GM21423 (cell line): ENCODE measurements at regions not wholly inside any gene's neighbourhood (a gene's known extent, or its start where the extent isn't known, plus 50 kb on each side); places are given as distances from the start of the nearest gene placed in this dataset.

Source experiments
- ATAC-seq: cut with Tn5 transposase; IDR thresholded peaks from one replicate; pipeline ENCODE4 v1.9.1; 2021; ENCODE audit warnings: mild to moderate bottlenecking, moderate library complexity; ENCODE audit not compliant: unreplicated experiment

DNA sequence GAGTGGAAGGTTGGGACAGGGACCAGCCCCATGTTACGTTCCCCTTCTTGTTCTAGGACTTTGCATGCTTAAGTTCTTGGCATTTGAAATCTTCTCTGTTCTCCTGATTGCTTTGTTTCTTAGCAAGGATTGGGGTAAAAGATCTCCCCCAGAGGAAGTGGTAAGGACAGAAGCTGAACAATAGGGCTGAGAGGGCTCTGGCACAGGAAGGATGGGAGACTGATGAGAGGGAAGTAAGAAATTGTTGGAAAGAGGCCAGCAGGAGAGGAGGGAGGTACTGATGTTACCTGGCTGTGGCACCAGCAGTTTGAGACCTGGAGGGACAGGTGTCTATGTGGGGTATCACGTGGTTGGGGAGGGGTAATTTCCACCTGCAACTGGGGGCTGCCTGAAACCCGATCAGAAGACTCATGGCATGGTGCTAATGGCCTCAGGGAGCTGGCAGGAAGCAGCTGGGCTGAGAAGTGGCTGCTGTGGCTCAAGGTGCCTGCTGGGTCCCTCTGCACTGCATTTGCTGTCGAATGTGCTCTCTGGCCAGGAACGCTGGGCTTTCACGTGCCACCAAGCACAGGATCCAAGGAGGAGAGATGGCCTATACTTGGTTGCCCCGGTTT, 108.4 kb downstream of the LSM3 start:
- no peak for ATAC-seq

DNA sequence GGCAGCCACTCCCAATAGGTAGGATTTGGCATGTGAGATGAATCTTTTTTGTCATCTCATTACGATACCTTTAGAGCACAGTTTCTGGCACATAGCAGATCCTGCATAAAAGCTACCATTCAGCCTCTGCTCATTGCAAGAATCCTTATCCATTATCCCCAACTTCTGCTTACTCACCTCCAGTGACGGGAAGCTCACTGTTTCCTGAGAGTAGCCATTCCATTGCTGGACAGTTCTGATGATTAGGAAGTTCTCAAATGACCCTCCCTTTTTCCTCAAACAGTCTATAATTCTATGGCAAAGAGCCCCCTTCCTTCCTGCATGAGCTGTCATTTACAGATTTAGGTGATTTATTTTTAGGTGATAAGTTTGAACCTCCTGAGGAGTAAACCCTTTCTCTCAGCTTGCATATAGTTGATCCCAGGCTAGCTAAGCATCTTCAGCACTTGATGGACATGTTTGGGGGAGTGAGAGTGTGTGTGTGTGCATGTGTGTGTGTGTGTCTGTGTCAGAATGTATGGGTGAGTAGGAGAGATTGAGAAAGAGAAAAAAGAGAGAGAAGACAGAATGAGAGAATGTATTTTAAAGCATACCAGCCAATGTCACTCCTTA, 109.7 kb downstream of the LSM3 start:
- no peak for ATAC-seq

DNA sequence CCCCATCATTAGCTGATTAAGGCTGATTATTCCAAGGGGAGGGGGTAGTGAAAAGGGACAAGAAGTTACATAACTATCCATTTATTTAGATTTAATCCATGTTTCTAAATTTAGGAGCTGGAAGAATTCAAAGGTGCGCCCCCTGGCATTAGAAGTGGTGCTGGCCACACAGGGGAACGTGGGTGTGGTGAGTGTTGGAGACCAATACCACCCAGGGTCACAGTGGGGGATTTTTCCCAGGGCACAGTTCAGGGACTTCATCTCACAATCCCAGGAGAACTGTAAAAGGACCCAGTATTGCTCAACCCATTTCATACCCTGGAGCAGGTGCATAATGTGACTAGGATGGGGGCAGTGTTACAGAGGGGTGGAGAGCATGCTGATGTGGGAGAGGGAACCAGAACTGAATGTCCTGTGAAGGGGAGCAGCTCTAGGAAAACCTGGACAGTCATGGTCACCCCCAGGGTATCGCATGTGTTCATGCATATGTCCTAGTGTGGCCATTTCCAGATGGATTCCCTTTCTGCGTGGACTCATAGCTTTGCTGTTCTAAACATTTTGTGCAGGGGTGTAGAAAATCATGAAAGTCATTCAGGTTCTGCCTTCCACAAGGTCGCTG, 110.3 kb downstream of the LSM3 start:
- no peak for ATAC-seq

DNA sequence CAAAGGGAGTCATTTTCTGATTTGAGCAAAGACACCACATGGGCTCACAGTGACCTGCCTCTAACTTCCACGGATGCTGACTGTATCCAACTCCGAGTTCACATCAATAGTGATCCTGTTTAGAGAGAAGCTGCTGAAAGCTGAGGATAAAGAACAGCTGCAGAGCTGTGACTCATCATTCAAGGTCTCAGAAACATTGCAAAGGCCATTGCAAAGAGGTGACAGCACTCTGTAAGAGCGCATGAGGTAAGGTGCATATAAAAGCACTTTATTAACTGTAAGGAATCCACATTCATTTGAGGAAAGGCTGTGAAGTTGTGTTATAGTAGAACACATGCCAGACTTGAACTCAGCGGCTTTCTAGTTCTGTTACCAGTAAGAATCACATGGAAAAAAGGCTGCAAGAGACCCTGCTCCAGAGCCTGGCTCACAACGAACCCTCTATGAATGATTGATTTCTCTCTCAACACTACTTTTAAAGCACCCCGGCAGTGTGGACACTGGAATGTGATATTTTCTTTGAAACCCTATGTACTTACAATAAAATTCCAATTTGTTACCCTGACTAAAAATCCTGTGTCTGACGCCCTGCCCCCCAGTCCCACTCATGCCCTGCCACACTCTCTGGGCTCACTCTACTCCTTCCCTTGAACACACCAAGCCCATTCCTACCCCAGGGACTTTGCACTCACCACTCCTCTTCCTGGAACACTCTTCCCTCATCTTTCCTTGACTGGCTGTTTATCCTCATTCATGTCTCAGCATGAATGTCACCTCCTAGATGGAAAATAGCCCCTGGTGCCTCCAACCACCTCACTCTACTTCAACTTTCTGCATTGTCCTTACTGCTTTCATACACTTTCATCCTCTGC, 111.2 kb downstream of the LSM3 start:
- ATAC-seq = no peak

DNA sequence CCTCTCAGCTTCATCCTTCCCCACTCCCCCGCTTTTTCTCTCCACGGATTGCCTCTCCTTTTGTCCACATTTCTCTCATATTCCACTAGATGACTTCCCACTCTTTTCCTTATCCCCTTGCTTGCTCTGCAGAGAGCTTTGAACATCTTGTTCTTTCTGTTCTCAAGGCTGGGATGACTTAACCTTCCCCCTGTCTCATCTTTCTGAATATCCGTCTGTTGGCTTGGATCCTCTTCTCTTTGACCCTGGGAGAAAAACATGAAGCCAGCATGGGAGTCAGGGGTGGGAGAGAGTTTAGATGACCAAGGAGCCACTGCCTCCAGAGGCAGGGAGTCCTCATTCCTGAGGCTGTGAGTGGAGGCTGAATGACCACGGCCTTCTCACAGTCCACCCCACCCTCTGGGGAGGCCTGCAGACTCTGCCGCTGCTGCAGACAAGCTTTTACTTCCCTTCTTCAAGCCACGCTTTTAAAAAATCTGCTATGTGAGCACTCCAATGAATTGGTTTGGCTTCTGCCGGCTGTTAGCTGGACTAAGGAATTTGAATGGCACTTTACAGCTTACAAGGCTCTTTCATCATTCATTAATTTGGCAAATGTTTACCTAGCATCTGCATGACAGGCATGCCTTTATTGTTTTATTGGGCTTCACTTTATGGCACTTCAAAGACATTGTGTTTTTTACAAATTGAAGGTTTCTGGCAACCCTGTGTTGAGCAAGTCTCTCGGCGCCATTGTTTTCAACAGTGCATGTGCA, 111.6 kb upstream of the SLC6A6 start:
- ATAC-seq = no peak

DNA sequence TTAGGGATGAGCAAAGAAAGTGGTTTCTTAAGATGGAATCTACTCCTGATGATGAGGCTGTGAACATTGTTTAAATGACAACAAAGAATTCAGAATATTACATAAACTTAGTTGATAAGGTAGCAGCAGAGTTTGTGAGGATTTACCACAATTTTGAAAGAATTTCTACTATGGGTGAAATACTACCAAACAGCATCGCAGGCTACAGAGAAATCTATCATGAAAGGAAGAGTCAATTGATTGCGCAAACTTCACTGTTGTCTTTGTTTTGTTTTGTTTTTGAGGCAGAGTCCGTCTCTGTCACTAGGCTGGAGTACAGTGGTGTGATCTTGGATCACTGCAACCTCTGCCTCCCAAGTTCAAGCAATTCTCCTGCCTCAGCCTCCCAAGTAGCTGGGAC, 107.4 kb upstream of the SLC6A6 start:
- no peak for ATAC-seq

DNA sequence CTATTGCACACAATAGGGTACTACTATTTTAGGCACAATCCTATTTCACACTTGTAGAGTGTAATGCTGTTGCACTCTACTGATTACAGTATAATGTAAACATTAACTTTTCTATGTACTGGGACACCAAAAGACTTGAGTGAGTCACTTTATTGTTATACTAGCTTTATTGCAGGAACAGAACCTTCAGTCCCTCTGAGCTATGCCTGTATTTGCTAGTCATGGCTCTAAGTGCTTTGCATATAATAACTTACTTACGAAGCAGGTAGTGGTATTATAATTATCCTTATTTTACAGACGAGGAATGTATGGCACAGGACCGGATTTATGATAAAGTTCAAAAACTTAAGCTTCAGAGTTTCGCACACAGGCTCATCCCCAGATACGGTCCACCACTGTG, 106.6 kb upstream of the SLC6A6 start:
- no peak for ATAC-seq

DNA sequence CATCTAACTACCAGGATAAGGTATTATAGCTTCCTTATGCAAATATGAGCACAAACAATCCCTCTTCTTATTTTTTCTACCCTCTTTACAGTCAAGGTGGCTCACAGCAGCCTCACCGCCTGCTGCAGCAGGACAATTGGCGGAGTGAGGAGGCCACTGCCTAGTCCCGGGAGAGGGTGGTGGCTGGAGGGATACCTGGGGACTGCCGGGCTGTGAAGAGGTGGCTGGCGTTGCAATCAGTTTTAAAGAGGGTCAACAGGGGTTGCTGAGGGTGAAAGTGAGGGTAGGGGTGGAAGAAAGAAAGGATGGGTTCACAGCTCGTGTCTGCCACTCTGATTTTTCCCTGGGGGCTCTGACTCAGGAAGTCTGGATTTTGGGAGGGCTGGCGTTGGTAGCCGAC, 105.1 kb upstream of the SLC6A6 start:
- ATAC-seq = no peak

DNA sequence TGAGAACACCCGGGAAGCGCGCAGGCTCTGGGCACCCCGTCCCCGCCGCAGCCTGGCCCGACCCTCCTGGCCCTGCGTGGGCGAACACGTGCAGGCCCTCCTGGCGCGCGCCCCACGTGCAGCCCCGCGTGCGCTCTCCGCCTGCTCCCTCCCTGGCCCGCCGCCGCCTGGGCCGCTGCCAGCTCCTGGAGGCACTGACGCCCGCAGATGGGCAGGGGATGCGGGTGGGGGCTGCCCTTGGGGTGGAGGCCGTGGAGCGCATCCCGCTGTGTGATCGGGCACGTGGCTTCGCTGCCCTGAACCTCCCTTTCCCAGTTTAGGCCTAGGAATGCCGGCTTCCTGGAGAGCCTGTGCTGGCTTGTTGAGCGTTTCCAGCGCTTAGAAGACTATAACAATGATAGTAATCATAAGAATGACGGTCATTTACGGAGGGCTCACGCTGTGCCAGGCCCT, 104.6 kb upstream of the SLC6A6 start:
- ATAC-seq = no peak

DNA sequence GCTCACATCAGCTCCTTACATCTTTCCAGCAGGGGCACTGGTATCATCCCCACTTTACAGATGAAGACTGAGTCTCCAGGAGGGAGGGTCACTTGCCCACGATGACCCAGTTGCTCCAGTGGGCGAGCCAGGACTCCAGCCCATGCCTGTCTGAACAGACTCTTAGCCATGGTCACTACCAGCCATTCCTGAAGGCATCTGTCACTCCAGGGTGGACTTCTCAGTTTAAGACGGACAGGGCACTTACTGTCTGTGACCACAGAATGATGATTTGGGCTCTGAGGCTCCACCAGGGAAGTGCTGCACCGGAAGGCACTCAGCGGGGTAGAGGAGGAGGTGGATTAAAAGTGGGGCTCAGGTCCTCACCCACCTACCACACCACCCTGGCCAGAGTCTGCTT, 104.0 kb upstream of the SLC6A6 start:
- ATAC-seq = no peak

DNA sequence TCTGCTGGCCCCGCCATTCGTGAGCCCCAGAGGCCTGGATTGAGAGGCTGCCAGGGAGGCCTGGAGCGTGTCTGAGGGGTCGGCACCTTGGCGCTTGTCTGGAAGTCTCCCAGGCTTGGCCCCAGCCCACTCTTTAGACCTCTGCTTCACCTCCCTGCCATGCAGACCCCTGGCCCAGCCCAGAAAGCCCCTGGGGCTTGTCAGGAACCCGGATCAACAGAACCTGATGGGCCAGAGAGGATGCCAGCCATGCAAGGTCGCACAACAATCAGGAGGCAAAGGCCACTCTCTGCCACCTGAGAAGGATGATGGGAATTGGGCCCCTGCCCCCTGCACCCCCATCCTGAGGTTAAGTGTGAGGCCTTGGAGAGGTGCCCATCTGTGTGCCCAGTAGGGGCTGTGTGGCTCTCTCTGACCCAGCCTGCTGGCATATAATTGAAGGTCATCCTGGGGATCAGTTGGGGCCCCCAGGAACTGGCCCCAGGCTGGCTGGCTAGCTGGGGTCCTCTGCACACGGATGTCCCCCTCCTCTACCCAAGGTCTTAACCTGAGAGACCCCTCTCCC, 103.3 kb upstream of the SLC6A6 start:
- ATAC-seq = no peak

DNA sequence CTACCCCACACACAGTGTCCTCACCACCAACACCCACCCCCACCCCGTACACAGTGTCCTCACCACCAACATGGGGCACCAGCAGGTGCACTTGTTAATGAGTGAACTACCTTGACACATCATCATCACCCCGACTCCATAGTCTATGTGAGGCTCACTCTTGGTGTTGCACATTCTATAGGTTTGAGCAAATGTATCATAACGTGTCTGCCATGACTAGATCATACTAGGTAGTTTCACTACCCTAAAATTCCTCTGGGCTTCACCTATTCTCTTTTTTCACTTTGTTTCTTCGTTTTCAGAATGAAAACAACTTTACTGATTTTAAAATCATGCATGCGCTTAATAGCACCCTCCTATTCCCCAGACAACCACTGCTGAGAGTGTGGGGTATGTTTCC, 102.6 kb upstream of the SLC6A6 start:
- no peak for ATAC-seq

DNA sequence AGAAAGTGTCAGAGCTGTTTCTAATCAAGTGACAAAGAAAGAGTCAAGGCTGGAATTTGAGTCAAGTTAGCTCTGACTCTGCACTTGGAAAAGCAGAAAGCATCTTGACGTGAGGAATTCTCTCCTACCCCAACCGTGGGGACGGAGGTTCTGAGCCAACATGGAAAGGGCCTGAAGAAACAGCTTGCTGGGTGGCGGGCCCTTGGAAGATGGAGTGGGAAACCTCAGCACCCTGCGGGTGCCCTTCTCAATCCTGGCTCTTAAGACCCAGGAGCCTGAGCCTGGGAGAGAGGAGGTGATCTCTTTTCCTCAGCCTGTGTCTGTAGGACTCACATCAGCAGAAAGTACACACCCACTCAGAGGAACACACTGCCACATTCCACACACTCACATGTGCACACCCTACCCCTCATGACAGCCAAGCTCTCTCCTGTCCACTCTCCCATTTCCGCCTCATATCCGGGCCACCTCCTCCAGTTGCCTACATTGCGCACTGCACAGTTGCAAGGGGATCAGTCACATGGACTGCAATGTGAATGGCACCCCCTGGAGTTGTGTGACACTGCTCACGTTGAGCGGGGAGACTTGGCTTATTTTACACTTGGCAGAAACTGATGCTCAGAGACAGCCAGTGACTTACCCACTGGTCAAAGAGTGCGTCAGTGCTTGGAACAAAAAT, 101.5 kb upstream of the SLC6A6 start:
- no peak for ATAC-seq

DNA sequence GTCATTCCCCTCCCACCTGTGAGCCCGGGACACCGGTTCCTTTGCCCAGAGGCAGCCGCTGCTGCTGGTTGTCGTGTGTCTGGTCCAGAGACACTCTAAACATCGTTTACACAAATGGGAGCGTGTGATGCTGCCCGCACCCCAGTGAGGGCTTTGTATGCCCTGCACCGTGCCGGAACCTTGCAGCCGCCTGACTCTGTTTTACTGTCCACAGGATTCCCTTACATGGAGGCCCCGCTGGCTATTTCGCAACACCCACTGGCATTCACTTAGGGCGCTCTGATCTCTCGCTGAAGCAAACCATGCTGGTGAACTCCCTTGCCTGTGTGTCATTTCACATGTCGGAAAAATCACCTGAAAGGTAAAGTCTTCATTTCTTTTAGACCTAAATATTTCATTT, 100.8 kb upstream of the SLC6A6 start:
- no peak for ATAC-seq

DNA sequence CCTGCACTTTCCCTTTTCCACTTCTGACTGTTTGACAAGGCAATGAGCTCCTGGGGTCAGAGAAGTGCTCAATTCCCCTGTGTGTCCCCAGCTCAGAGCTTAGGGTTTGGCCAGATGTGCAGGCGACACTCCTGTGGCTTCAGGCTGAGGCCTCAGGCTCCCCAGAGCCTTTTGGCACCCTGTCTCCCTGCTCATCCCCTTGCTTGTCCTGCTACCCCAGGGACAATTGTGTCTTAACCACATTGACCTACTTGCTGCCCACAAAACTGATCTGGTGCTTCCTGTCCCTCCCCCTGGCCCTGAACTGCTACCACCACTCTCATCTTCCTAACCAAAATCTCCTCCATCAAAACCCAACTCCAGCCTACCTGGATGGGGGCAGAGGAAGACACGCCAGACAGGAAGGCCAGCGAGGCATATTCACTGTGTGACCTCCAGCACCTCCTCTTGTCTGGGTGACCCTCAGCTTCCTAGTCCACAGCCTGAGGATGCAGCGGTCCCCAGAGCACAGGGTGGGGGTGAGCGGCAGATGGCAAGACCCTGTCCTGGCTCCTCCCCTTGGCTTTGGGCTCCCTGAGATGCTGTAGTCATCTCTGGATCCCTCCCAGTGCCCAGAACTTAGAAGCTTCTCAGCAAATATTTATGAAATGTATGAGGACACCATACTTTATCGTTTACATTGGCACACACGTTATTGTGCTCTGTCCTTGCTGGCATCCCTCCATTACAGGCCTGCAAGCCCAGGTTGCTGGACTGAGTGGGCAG, 98.9 kb upstream of the SLC6A6 start:
- ATAC-seq = no peak

DNA sequence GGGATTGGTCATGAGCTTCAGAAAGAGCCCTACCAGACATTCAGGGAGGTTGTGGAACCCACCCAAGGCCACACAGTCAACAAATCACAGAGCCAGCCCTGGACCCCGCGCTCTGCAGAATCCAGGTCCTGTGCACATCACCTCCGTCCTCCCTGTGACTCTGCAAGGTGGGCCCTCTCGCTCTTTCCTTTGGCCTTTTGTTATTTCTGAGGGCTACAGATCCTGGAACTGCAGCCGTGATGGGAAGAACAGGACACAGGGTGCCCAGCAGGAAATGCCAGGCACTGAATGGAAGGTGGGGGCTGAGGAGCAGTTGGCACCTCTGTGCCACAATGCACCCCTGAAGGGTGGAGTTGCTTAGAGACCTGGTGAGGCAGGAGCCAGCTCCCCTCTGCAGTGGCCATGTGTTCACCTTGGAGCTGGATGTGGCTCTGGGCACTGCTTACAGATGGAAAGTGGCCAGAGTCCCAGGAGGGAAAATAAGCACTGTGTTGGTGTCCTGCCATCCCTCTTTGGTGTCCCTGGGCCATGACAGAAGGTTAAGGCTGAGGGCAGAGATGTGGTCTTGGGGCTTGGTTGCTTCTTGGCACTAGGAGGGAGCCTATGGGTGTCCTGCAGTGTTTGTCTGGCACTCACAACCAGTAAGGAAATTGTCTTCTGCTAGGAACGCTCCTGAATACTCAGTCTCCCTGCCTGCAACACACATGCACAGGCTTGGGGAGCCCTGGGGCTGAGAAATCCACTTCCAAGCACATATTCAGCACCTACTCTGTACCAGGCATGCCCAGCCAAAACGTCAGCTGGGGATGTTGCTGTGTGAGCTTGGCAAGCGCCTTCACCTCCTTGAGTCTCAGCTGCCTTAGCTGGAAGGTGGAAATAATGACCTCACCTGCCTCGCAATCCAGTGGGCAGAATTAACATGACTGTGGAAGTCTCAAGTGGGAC, 98.0 kb upstream of the SLC6A6 start:
- ATAC-seq = no peak

DNA sequence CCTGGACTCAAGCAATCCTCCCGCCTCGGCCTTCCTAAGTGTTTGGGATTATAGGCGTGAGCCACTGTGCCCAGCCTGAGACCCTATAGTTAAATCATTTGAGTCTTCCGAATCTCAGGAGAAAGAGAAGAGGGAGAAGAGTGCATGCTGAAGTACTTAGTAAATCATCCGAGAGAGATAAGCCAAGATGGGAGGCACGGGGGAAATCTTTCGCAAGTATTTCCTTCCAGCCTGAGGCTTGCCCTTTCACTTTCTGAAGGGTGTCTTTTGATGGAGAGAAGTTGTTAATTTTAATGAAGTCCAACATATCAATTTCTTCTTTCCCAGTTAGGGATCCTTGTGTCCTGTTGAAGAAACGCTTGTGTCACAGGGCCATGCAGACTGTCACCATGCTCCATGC, 97.1 kb upstream of the SLC6A6 start:
- no peak for ATAC-seq

DNA sequence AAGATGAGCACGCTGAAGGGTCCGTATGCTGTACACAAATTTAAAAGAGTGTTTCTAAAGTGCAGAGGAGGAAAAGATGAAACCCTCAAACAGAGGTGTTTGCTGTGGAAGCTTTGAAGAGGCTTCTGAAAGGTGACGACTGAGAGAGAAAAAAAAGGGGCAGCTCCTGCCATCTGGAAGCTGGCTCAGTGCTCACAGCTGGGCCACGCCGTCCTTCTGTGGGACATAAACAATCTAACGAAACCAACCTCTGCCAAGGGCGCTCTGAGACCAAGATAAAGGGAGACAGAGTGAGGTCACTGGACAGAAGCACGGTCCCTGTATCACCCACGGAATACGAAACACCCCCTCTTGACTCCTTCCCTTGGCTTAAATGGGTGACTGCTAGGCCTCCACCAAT, 96.3 kb upstream of the SLC6A6 start:
- ATAC-seq = no peak
